NCI-H748 (cell line): ENCODE measurements at regions not wholly inside any gene's neighbourhood (a gene's known extent, or its start where the extent isn't known, plus 50 kb on each side); places are given as distances from the start of the nearest gene placed in this dataset.

Experiments used
- DNase-seq: peaks from one replicate; lab custom pipeline; 2025; ENCODE audit not compliant: unreplicated experiment; lab: John Stamatoyannopoulos, UW

- DNase-seq, result no peak
Measured at GRCh38 chr20:17794400-17794799, 94.6 kb downstream of the BANF2 start.

- DNase-seq, result no peak
Measured at GRCh38 chr20:17793986-17794385, 94.2 kb downstream of the BANF2 start.

- no peak for DNase-seq
Measured at GRCh38 chr20:17790296-17790695, 90.5 kb downstream of the BANF2 start.

- no peak for DNase-seq
Measured at GRCh38 chr20:17787816-17788215, 88.0 kb downstream of the BANF2 start.

- DNase-seq, result no peak
Measured at GRCh38 chr20:17786221-17786718, 86.5 kb downstream of the BANF2 start.
